H4 (cell line): ENCODE measurements at regions not wholly inside any gene's neighbourhood (a gene's known extent, or its start where the extent isn't known, plus 50 kb on each side); places are given as distances from the start of the nearest gene placed in this dataset.
A peak's percentile ranks its signal among the peaks of the same experiment; 100 is the strongest.

Source experiments
- DNase-seq: peaks from one replicate; pipeline ENCODE4 v3.0.0-alpha.2; 2015; ENCODE audit warnings: low spot score

DNA sequence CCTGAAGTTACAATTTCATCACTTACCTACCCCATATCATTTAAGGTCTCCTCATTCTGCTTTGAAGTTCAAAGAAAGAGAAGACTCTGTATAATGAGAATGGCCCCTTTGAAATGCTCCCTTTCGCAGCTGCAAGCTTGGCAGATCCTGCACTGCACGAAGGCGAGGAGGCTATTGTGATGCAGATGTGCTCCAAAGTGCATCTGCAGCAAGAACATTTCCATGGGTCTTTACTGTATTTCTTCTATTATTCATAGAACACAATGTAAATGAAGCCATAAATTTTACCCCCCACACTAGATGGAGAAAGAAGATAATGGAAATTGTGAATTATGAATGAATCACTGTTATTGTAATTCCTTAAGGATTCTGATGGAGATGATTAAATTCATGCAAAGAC is 178.7 kb downstream of the CHD9NB start:
- no peak for DNase-seq

- DNase-seq = no peak
Measured at GRCh38 chr16:52872731-52873130, 180.0 kb downstream of the CHD9NB start.

- DNase-seq = no peak
Measured at GRCh38 chr16:52871481-52871880, 181.2 kb downstream of the CHD9NB start.

GRCh38 chr16:52869243-52869642 is 183.5 kb downstream of the CHD9NB start:
- DNase-seq = no peak

DNA sequence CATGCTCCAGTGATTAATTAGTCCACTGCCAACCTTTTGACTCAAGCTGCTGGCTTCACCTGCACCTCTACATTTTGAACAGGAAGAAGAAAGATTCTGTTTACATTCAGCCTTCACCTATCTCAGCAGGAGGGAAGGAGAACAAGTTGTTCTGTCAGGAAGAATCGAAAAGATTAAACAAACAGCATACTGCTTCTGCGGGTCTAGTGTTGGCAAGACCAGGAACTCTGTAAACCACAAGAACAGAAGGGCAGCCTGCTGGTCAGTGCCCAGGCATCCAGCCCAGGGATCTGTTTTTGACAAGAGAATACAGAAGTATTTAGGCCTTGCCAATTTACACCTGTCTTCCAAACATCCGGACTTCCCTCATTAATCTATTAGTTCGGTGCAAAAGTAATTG is 189.7 kb downstream of the CHD9NB start:
- DNase-seq = no peak

- peak; percentile 17 for DNase-seq
Measured at GRCh38 chr16:52861614-52862022, 191.1 kb downstream of the CHD9NB start.

DNA sequence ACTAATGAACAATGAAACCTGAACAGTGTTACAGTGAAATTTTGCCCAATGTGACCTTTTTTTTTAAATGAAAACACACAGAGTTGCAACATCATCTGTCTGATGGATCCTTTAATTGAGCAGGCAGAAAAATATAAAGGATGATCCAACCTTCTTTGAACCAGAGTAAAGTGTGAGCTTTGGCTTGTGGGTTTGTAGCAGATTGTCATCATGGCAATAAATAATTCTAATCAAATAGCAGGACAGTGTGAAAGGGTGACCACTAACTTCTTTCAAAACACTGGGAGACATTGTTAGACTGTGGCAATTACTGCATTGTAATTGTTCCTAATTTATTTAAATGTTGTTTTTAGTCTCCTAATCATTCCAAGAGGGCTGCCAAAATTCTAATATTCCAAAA is 197.2 kb downstream of the CHD9NB start:
- no peak for DNase-seq

- DNase-seq = no peak
Measured at GRCh38 chr16:52852978-52853377, 199.7 kb downstream of the CHD9NB start.

- no peak for DNase-seq
Measured at GRCh38 chr16:52851211-52851740, 201.4 kb downstream of the CHD9NB start.

DNA sequence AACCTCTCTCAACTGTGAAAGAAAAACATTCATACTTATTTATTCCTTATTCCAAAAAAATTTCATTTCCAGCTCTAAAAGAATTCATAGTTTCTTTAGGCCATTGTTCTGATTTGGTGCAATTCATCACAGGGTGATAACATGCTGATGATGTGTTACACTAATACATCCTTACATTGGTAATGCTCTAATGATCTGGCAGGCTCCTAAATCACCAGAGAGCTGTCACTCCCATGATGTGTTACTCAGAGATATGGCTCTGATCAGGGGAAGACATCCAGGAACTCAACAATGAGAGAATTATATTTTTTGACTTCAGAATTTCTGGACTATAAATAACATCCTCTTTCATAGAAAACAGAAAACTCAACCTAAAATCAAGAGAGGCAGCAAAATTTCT is 209.3 kb downstream of the CHD9NB start:
- DNase-seq = no peak

DNA sequence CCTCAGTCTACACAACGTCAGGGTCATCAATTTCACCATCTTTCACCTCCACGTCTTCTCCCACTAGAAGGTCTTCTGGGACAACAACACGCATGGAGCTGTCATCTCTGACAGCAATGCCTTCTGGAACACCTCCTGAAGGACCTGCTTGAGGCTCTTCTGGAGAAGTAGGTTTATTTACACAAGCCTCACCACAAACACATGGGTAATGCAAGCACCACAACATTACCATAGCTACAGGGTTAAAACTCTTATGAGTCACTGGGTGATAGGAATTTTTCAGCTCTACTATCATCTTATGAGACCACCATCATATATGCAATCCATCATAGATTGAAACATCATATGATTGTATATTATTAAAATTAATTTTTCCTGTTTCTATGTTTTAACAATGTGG is 215.4 kb downstream of the CHD9NB start:
- DNase-seq = peak; percentile 86

GRCh38 chr16:52834736-52835465 is 217.8 kb downstream of the CHD9NB start:
- no peak for DNase-seq

DNA sequence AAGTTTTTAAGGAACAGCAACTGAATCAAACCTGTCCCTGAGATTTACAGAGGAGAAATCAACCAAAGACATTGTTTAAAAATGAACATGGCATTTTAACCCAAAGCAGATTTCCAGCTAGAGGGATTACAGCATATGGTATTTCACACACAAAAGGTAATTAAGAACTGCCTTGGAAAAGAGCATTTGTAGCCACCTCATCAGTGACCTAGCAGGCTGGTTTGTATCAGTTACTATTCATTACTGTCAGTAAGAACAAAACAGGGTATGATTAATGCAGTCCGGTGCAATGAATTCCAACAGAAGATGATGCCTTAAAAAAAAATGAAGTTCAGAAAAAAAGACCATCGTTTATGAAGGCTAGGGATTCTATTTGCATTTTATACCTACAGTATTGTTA is 219.9 kb downstream of the CHD9NB start:
- DNase-seq = no peak

DNA sequence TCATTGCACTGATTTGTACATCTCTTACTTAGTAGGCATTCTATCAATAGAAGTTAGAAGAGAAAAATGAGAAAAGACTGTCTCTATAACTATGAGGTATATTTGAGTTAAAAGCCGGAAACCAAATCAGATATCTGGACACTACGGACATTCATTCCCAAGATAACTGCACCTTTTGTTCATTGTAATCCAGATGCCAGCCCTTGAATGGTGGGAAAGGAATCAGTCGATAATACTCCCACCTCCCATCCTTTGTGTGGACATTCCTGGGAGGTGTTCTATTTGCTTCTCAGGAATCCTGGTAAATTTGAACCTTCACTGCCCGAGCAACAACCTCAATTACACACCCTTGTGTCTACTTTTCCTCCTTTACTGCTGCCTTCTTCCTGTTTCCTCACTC is 225.2 kb downstream of the CHD9NB start:
- DNase-seq = no peak

GRCh38 chr16:52825892-52826291 is 226.8 kb downstream of the CHD9NB start:
- DNase-seq = no peak

- no peak for DNase-seq
Measured at GRCh38 chr16:52819808-52820207, 232.9 kb downstream of the CHD9NB start.

- no peak for DNase-seq
Measured at GRCh38 chr16:52819405-52819804, 233.3 kb downstream of the CHD9NB start.

- DNase-seq = no peak
Measured at GRCh38 chr16:52817696-52818095, 235.0 kb downstream of the CHD9NB start.

DNA sequence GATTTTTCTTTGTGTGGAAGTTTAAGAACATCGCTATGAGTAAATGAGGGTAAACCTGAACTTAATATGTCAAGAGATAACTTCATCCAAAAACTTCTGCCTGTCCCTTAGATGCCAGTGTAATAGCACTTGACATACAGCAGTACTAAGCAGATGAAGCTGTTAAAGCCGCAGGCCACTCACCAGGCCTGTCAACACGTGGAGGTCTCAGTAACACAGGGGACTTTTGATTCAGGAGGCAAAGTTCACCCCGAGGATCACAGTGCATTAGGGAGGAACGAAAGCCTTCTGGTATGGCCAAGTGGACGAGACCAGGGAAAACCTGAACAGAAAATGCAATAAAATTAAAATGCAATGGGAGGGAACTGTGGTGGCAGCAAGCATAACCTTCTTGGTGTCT is 235.7 kb downstream of the CHD9NB start:
- DNase-seq = no peak

DNA sequence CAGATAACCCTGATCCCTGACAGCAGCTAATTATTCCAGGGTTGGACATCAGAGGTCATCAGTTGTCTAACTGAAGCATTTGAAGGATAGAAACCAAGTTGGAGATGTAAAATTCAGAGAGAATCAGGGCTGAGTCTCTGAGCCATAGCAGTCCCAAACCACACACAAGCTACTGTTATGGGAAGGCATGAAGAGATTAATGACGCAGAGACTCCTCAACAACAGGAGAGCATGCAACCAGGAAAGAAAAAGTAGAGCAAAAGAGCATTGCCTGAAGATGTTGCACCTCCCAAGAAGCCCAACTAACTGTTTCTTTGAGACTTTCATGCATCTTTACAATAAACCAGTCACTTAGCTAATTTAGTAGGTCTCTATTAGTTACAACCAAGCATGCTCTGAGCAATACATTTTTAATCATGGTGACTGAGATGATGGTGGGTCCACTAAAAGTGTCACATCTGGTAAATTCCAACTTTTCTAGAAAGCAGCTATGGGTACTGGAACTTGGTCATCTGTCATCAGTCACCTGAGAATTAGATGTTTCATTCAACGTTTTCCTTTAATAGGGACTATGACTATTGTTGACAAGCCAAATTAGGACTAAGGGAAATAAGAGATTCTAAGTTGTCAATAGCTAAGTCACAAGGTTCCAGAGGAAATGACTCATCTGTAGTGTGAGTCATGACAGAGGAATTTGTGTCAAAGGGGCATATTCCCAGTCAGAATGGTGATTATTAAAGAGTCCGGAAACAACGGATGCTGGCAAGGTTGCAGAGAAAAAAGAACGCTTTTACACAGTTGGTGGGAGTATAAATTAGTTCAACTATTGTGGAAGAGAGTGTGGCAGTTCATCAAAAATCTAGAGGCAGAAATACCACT is 239.8 kb downstream of the CHD9NB start:
- DNase-seq = peak; percentile 86

DNA sequence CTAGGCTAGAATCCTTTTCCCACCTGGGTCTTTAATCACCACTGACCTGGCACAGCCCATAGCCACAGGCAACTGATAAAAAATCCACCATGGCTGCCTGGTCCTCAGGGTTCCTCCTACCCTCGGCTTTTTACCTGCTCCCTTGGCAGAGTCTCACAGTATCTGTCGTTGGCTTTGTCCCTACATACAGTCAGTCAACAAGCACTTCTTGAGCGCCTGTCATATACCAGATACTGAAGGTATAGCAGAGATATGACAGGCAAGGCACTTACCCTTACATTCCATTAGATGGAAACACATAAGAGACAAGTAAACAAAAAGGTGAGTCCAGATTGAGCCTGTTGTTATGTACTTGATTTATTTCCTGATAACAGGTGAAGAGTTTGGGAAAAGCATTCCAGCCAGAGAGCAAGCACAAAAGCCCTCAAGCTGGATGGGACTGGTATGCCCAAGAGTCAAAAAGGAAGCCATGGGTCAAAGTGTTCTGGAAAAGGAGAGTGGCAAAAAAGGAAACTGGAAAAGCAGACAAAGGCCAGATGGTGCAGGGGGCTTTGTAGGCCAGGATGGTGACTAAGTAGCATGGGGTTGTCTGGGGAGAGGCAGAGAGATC is 247.0 kb downstream of the CHD9NB start:
- DNase-seq = no peak

DNA sequence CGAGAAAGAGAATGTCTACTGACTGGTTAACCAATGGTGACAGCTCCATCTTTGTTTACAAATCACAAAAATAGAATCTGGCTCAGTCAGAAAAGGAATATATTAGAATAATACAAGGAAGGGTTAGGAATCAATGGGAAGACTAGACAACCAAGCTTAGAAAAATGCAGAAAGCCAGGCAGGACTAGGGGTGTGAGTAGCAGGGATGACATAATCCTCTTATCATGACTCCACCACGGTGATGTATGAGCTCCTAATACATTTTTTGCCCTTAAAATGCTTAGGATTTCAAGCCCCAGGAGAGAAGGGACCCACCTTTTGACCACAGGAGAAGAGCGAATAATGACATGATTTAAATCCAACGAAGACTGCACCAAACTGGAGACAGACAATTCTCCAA is 252.3 kb downstream of the CHD9NB start:
- no peak for DNase-seq

DNA sequence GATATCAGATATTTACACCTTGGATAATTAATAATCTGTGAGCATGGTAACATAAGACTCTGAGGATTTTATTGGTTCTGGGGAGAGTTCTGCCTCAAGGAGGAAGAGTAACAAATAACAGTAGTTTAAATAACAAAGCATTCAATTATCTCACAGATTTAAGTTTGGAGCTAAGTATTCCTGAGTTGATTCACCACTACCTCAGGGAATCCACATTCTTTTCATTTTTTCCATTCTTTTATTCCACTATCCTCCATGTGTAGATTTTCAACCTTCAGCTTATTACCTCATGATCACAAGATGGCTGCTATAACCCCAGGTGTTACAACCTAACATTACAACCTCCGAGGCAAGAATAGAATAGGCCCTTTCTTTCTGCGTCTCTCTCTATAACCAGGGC is 252.2 kb upstream of the TOX3 start:
- DNase-seq = no peak
